ENCODE measurements at regions not wholly inside any gene's neighbourhood (a gene's known extent, or its start where the extent isn't known, plus 50 kb on each side); places are given as distances from the start of the nearest gene placed in this dataset.

DNA sequence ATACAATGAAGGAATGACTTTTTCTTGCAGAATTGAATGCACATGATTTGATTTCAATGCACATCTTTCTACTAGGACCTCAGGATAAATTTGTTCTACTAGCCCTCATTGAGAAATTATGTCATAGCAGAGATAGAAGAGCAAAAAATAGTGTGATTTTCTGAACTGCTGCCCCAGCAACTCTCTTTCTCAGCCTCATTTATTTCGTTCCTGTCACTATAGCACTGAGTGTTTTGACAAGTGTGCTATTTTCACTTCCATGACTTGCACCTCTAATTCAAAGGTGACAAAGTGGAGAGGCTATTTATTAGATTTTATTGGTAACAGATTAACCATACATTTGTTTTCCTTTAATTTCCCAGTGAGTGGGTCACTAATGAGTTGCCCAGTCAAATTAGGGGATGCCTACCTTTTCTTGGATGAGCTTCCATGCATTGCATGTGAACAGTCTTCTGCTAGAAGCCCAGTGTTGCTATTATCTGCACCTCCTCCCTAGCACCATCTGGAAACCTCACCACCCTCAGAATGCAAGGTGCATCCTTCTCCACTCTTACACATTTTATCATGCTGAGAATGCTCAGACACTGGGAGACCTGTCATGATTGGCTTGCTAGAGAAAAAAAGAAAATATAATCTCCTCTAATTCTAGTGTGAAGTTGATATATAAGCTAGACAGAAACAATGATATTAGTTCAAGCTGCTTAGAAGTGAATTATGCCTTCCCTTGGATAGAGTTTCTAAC is 119.6 kb upstream of the CTTNBP2 start:
- TF ChIP-seq ZNF274 (IDR thresholded peaks at IDR 0.05; ENCODE audit: low read depth, low read length): no peak
- TF ChIP-seq SUZ12 (IDR thresholded peaks at IDR 0.05; ENCODE audit: extremely low read depth, insufficient read depth, insufficient read length): no peak
- no peak for TF ChIP-seq YY1 (IDR thresholded peaks at IDR 0.05; ENCODE audit: insufficient read depth, insufficient read length)
- no peak for DNase-seq (ENCODE audit: low read depth, low spot score)
- Histone ChIP-seq H3K27me3 (ENCODE audit: insufficient read depth, insufficient read length) (no peaks in the 10 kb centered on the region), H3K9ac (ENCODE audit: insufficient read length, low read depth) (no peak overlapping the region), H3K4me3 (ENCODE audit: insufficient read length, low read depth) (no peak overlapping the region), H3K9me3 (ENCODE audit: insufficient read depth, low read length) (no peaks in the 10 kb centered on the region), H3K4me1 (ENCODE audit: insufficient read depth, insufficient read length) (no peaks in the 10 kb centered on the region), H3K36me3 (ENCODE audit: insufficient read depth, insufficient read length, low read length) (no peaks in the 10 kb centered on the region)

- Histone ChIP-seq H3K4me1 (ENCODE audit: insufficient read depth, insufficient read length) (no peaks in the 10 kb centered on the region), H3K27me3 (ENCODE audit: insufficient read depth, insufficient read length) (no peaks in the 10 kb centered on the region), H3K4me3 (ENCODE audit: insufficient read length, low read depth) (no peak overlapping the region), H3K9me3 (ENCODE audit: insufficient read depth, low read length) (no peaks in the 10 kb centered on the region), H3K36me3 (ENCODE audit: insufficient read depth, insufficient read length, low read length) (no peaks in the 10 kb centered on the region), H3K9ac (ENCODE audit: insufficient read length, low read depth) (no peak overlapping the region)
- no peak for TF ChIP-seq SUZ12 (IDR thresholded peaks at IDR 0.05; ENCODE audit: extremely low read depth, insufficient read depth, insufficient read length)
- TF ChIP-seq ZNF274 (IDR thresholded peaks at IDR 0.05; ENCODE audit: low read depth, low read length): no peak
- no peak for TF ChIP-seq YY1 (IDR thresholded peaks at IDR 0.05; ENCODE audit: insufficient read depth, insufficient read length)
- DNase-seq (ENCODE audit: low read depth, low spot score): peak; percentile 76
These were observed 120.2 kb upstream of the CTTNBP2 start for GRCh38 chr7:117993377-117994003.

- TF ChIP-seq ZNF274 (IDR thresholded peaks at IDR 0.05; ENCODE audit: low read depth, low read length): no peak
- no peak for TF ChIP-seq SUZ12 (IDR thresholded peaks at IDR 0.05; ENCODE audit: extremely low read depth, insufficient read depth, insufficient read length)
- H3K9ac ChIP-seq (ENCODE audit: insufficient read length, low read depth): no peak overlapping the region
- H3K4me1 ChIP-seq (ENCODE audit: insufficient read depth, insufficient read length): no peaks in the 10 kb centered on the region
- no peaks in the 10 kb centered on the region for H3K36me3 ChIP-seq (ENCODE audit: insufficient read depth, insufficient read length, low read length)
- H3K4me3 ChIP-seq (ENCODE audit: insufficient read length, low read depth): no peak overlapping the region
- H3K27me3 ChIP-seq (ENCODE audit: insufficient read depth, insufficient read length): no peaks in the 10 kb centered on the region
- no peaks in the 10 kb centered on the region for H3K9me3 ChIP-seq (ENCODE audit: insufficient read depth, low read length)
- no peak for DNase-seq (ENCODE audit: low read depth, low spot score)
These were observed 122.8 kb upstream of the CTTNBP2 start for GRCh38 chr7:117995850-117996650.

DNA sequence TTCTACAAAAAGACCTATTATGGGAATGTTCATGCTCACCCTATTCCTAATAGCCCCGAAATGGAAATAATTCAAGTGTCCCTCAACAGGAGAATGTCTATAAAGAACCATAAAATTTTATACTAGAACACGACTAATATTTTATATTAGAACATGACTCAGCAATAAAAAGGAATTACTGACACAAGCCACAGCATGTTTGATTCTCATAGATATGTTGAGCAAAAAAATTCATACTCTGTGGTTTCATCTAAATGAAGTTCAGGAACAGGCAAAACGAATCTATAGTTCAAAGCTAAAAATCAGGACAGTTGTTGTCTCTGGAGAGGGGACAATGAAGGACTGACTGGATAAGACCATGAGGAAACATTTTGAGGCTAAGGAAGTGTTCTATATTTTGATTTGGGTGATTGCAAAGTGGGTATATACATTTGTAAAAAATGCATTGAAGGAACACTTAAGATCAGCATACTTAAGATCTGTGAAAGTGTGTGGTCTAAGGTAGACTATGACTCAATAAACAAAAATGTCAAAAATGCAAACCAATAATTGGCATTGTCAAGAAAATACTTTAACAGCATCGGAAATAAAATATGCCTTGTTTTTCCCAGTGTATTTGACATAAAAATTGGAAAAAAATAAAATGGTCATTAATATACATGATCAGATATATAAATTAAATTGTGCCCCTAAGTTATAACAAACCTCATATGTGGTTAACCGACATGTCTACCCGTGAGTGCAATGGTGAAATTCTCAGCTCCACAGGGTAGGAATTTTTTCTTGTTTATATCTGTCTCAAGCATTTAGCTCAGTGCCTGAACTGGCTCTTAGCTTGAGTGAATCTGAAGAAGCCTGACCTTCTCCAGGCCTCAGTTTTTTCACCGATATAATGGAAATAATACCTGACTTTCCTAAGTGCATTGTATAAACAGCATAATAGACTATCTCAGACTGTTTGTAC is 124.9 kb upstream of the CTTNBP2 start:
- TF ChIP-seq YY1 (IDR thresholded peaks at IDR 0.05; ENCODE audit: insufficient read depth, insufficient read length) (no peak), SUZ12 (IDR thresholded peaks at IDR 0.05; ENCODE audit: extremely low read depth, insufficient read depth, insufficient read length) (no peak), ZNF274 (IDR thresholded peaks at IDR 0.05; ENCODE audit: low read depth, low read length) (no peak)
- no peak overlapping the region for H3K4me3 ChIP-seq (ENCODE audit: insufficient read length, low read depth)
- no peak for DNase-seq (ENCODE audit: low read depth, low spot score)
- H3K9me3 ChIP-seq (ENCODE audit: insufficient read depth, low read length): no peaks in the 10 kb centered on the region
- no peaks in the 10 kb centered on the region for H3K36me3 ChIP-seq (ENCODE audit: insufficient read depth, insufficient read length, low read length)
- no peaks in the 10 kb centered on the region for H3K4me1 ChIP-seq (ENCODE audit: insufficient read depth, insufficient read length)
- no peaks in the 10 kb centered on the region for H3K27me3 ChIP-seq (ENCODE audit: insufficient read depth, insufficient read length)
- no peak overlapping the region for H3K9ac ChIP-seq (ENCODE audit: insufficient read length, low read depth)

- TF ChIP-seq SUZ12 (IDR thresholded peaks at IDR 0.05; ENCODE audit: extremely low read depth, insufficient read depth, insufficient read length) (no peak), ZNF274 (IDR thresholded peaks at IDR 0.05; ENCODE audit: low read depth, low read length) (no peak), YY1 (IDR thresholded peaks at IDR 0.05; ENCODE audit: insufficient read depth, insufficient read length) (no peak)
- Histone ChIP-seq H3K36me3 (ENCODE audit: insufficient read depth, insufficient read length, low read length) (no peaks in the 10 kb centered on the region), H3K9ac (ENCODE audit: insufficient read length, low read depth) (no peak overlapping the region), H3K4me1 (ENCODE audit: insufficient read depth, insufficient read length) (no peaks in the 10 kb centered on the region), H3K27me3 (ENCODE audit: insufficient read depth, insufficient read length) (no peaks in the 10 kb centered on the region), H3K9me3 (ENCODE audit: insufficient read depth, low read length) (no peaks in the 10 kb centered on the region), H3K4me3 (ENCODE audit: insufficient read length, low read depth) (no peak overlapping the region)
- no peak for DNase-seq (ENCODE audit: low read depth, low spot score)
These were observed 127.4 kb upstream of the CTTNBP2 start for GRCh38 chr7:118000480-118001202.

DNA sequence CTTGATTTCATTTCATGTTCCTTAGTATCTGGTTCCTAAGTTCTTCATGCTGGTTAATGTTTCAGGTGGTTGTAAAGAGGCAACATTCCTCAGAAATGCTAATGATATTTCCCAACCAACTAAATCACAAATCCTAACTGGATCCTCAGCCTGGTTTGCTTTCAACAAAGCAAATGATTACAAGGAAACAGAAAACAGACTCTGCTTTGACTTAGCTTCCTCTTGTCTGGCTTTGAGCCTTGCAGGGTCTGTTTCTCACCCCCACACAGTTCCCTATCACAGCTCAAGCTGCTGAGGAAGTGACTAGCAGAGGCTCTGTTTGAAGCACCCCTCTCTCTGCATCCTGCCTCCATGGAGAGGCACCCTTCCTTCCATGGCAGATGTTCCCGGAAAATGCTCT is 130.2 kb upstream of the CTTNBP2 start:
- no peak for DNase-seq (ENCODE audit: low read depth, low spot score)
- Histone ChIP-seq H3K36me3 (ENCODE audit: insufficient read depth, insufficient read length, low read length) (no peaks in the 10 kb centered on the region), H3K27me3 (ENCODE audit: insufficient read depth, insufficient read length) (no peaks in the 10 kb centered on the region), H3K4me1 (ENCODE audit: insufficient read depth, insufficient read length) (no peaks in the 10 kb centered on the region), H3K9ac (ENCODE audit: insufficient read length, low read depth) (no peak overlapping the region), H3K4me3 (ENCODE audit: insufficient read length, low read depth) (no peak overlapping the region), H3K9me3 (ENCODE audit: insufficient read depth, low read length) (no peaks in the 10 kb centered on the region)
- TF ChIP-seq SUZ12 (IDR thresholded peaks at IDR 0.05; ENCODE audit: extremely low read depth, insufficient read depth, insufficient read length) (no peak), ZNF274 (IDR thresholded peaks at IDR 0.05; ENCODE audit: low read depth, low read length) (no peak), YY1 (IDR thresholded peaks at IDR 0.05; ENCODE audit: insufficient read depth, insufficient read length) (no peak)
